Hepatocyte (in vitro differentiated cells): ENCODE measurements at regions not wholly inside any gene's neighbourhood (a gene's known extent, or its start where the extent isn't known, plus 50 kb on each side); places are given as distances from the start of the nearest gene placed in this dataset.

ENCODE experiments used
- DNase-seq: peaks from one replicate; pipeline ENCODE4 v3.0.0-alpha.2; 2016; ENCODE audit warnings: low spot score
- H2AFZ ChIP-seq: fragments of 200-600 bp; sonication (generic); 2 replicates; pipeline ENCODE4 v1.6.0; 2016; ENCODE audit warnings: antibody characterized with exemption, mild to moderate bottlenecking
- H3K27ac ChIP-seq: fragments of 200-600 bp; sonication (generic); 2 replicates; pipeline ENCODE4 v1.5.1; 2016; ENCODE audit warnings: mild to moderate bottlenecking
- H3K27me3 ChIP-seq: fragments of 200-600 bp; sonication (generic); 2 replicates; pipeline ENCODE4 v1.6.1; 2016
- H3K36me3 ChIP-seq: fragments of 200-600 bp; sonication (generic); replicated peaks from 2 replicates; pipeline ENCODE4 v1.5.1; 2016; ENCODE audit warnings: low read depth; ENCODE audit not compliant: insufficient read depth
- H3K4me1 ChIP-seq: fragments of 200-600 bp; sonication (generic); 2 replicates; pipeline ENCODE4 v1.5.1; 2016; ENCODE audit warnings: mild to moderate bottlenecking, moderate library complexity; ENCODE audit not compliant: insufficient read depth
- H3K4me2 ChIP-seq: fragments of 200-600 bp; sonication (generic); 2 replicates; pipeline ENCODE4 v1.6.0; 2016
- H3K4me3 ChIP-seq: fragments of 200-600 bp; sonication (generic); 2 replicates; pipeline ENCODE4 v1.5.1; 2016; ENCODE audit warnings: mild to moderate bottlenecking
- H3K79me2 ChIP-seq: fragments of 200-600 bp; sonication (generic); 2 replicates; pipeline ENCODE4 v1.6.0; 2017; ENCODE audit warnings: mild to moderate bottlenecking
- H3K9me2 ChIP-seq: fragments of 200-600 bp; sonication (generic); replicated peaks from 2 replicates; pipeline ENCODE4 v1.6.0; 2017; ENCODE audit warnings: mild to moderate bottlenecking; ENCODE audit not compliant: insufficient read depth
- H3K9me3 ChIP-seq: fragments of 200-600 bp; sonication (generic); 2 replicates; pipeline ENCODE4 v1.5.1; 2016; ENCODE audit warnings: low read depth, mild to moderate bottlenecking
- H4K20me1 ChIP-seq: fragments of 200-600 bp; sonication (generic); 2 replicates; pipeline ENCODE4 v1.6.0; 2016; ENCODE audit warnings: mild to moderate bottlenecking; ENCODE audit not compliant: insufficient read depth, poor library complexity, severe bottlenecking
- CTCF ChIP-seq: fragments of 200-600 bp; sonication (generic); IDR thresholded peaks from 2 replicates; pipeline ENCODE4 v1.5.1; 2016; ENCODE audit warnings: antibody characterized with exemption, mild to moderate bottlenecking; ENCODE audit not compliant: poor library complexity
- EZH2 ChIP-seq: fragments of 200-600 bp; sonication (generic); IDR thresholded peaks from 2 replicates; pipeline ENCODE4 v1.6.1; 2016; ENCODE audit warnings: antibody characterized with exemption, mild to moderate bottlenecking, borderline replicate concordance
- EZH2phosphoT487 ChIP-seq: fragments of 200-600 bp; sonication (generic); IDR thresholded peaks from one replicate; pipeline ENCODE4 v1.6.1; 2018; ENCODE audit warnings: antibody characterized with exemption, mild to moderate bottlenecking, low read depth, moderate library complexity; ENCODE audit not compliant: unreplicated experiment, severe bottlenecking
- WGBS: methylation state at CpG from one replicate; pipeline ENCODE4 v1.1.6; 2016; ENCODE audit warnings: low lambda C conversion rate; ENCODE audit errors: missing lambda C conversion rate; 5-methylcytosine and 5-hydroxymethylcytosine counted together

- no peaks in the 10 kb centered on the region for H3K9me2 ChIP-seq
- no peaks in the 10 kb centered on the region for H4K20me1 ChIP-seq
- H3K27me3 ChIP-seq, result no peaks in the 10 kb centered on the region
- 86% methylated on average over 3 of the region's 3 CpGs for WGBS
- H3K36me3 ChIP-seq, result no peaks in the 10 kb centered on the region
- no peaks in the 10 kb centered on the region for H3K9me3 ChIP-seq
- no peak overlapping the region for H3K4me2 ChIP-seq
- H3K4me3 ChIP-seq, result no peak overlapping the region
- DNase-seq, result no peak
- no peak for TF ChIP-seq EZH2phosphoT487
- no peak for TF ChIP-seq CTCF
- TF ChIP-seq EZH2, result no peak
- no peak overlapping the region for H2AFZ ChIP-seq
- no peak overlapping the region for H3K27ac ChIP-seq
- H3K4me1 ChIP-seq, result no peaks in the 10 kb centered on the region
- H3K79me2 ChIP-seq, result no peaks in the 10 kb centered on the region
These were observed 338.3 kb upstream of the ATP11B start for GRCh38 chr3:182455011-182455410.

GRCh38 chr3:182460303-182460702 is 333.0 kb upstream of the ATP11B start:
- H3K4me3 ChIP-seq, result no peak overlapping the region
- H3K9me2 ChIP-seq, result no peaks in the 10 kb centered on the region
- H4K20me1 ChIP-seq, result no peaks in the 10 kb centered on the region
- no peaks in the 10 kb centered on the region for H3K36me3 ChIP-seq
- no peak for DNase-seq
- H3K4me2 ChIP-seq, result no peak overlapping the region
- H3K4me1 ChIP-seq, result no peaks in the 10 kb centered on the region
- no peaks in the 10 kb centered on the region for H3K79me2 ChIP-seq
- no peak overlapping the region for H3K27ac ChIP-seq
- no peak overlapping the region for H2AFZ ChIP-seq
- H3K9me3 ChIP-seq, result no peaks in the 10 kb centered on the region
- WGBS, result 82% methylated on average over 4 of the region's 4 CpGs
- TF ChIP-seq CTCF (no peak), EZH2 (no peak), EZH2phosphoT487 (no peak)
- no peaks in the 10 kb centered on the region for H3K27me3 ChIP-seq

GRCh38 chr3:182462152-182462551 is 331.2 kb upstream of the ATP11B start:
- no peaks in the 10 kb centered on the region for H3K27me3 ChIP-seq
- no peaks in the 10 kb centered on the region for H3K9me2 ChIP-seq
- H3K4me3 ChIP-seq, result no peak overlapping the region
- no peak overlapping the region for H3K27ac ChIP-seq
- H3K79me2 ChIP-seq, result no peaks in the 10 kb centered on the region
- TF ChIP-seq EZH2 (no peak), EZH2phosphoT487 (no peak), CTCF (no peak)
- H4K20me1 ChIP-seq, result no peaks in the 10 kb centered on the region
- no peak for DNase-seq
- H3K4me2 ChIP-seq, result no peak overlapping the region
- H3K9me3 ChIP-seq, result no peaks in the 10 kb centered on the region
- no peaks in the 10 kb centered on the region for H3K4me1 ChIP-seq
- no peak overlapping the region for H2AFZ ChIP-seq
- no peaks in the 10 kb centered on the region for H3K36me3 ChIP-seq
